DMS 273 (cell line): ENCODE measurements at regions not wholly inside any gene's neighbourhood (a gene's known extent, or its start where the extent isn't known, plus 50 kb on each side); places are given as distances from the start of the nearest gene placed in this dataset.

Source experiments
- DNase-seq: peaks from one replicate; lab custom pipeline; 2025; ENCODE audit not compliant: unreplicated experiment; lab: John Stamatoyannopoulos, UW

DNA sequence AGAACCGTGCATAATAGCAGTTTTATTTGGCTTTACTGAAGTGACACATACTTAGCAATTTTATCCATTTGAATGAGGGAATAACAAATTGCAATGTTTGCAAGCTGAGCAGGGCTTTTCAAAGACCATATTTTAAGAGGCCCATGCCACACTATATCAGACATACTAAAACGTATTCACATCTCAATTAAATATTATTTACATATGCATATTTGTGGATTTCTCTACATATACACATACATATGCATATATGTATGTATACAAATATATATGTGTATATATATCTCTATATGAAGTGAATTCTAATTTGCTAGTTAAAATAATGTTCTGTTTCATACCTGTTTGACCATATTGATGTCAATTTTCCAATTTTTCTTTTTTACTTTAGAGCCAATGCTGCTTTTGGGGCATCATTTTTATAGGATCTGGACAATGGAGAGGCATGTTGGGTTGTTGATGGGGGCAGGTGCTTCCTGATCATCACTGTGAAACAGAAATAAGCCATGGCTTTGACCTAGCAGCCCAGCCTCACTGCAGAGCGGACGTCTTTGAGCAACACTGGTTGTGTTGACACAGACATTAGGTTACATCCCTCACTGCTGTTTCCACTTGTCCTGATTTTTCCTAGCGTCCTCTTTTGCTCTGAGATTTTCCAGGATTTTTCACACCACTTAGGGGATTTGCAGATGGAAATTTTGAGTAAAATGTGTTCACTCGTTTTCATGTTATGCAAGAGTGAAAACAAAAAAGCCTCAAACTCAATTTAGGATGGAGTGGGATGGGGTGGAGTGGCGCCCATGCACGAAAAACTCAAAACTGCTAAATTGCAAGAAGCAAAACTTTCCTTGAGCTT, 56.9 kb downstream of the RDH14 start:
- DNase-seq = no peak

DNA sequence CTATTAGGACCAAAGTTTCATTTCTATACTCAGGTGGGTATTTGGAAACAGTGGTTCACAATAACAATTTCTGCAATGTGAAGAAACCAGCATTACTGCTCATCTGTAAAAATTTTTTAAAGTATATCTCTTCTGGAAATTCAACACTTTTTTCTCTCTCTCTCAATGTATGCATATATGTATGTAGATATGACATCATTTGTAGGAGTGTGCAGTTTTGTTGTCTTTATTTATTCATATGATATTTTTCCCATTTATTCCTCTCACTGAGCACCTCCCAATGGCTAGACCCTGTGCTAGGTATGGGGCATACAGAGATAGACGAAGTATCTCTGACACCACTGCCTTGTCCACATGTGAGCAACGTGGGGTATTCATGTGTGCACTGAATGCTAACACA, 58.3 kb downstream of the RDH14 start:
- no peak for DNase-seq

DNA sequence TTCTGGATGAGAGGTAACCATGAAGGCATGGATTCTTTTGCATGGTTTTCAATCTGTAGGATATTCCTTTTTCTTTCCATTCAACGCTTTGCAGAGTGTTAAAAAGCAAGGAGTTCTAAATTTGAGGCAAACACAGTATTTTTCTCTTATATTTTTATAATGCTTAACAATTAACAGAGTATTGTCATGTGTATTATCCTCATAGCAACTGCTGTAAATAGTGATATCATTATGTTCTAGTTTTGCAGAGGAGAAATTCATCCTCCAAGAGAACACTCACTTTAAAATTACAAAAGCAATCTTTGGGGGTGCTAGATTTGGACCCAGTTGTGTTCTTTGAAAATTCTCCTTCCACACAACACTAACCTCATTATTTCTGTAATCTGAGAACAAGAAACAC, 58.7 kb downstream of the RDH14 start:
- DNase-seq = no peak

DNA sequence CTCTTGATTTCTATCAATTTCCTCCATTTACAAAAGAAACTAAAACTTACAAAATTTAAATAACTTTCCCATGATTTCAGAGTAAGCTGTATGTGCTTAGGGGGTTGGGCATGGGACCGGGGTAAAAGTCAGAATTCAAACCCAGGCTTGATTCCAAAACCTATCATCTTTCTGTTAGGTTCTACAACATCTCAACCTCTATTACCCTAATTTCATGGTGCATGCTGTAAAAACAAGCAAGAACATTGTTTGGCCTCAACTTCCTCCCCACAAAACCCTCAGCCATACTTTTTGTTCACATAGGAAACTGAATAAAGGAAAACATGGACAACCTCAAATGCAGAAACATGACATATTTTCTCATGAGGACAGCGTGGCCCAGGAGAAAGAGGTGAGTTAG, 59.3 kb downstream of the RDH14 start:
- DNase-seq = no peak

DNA sequence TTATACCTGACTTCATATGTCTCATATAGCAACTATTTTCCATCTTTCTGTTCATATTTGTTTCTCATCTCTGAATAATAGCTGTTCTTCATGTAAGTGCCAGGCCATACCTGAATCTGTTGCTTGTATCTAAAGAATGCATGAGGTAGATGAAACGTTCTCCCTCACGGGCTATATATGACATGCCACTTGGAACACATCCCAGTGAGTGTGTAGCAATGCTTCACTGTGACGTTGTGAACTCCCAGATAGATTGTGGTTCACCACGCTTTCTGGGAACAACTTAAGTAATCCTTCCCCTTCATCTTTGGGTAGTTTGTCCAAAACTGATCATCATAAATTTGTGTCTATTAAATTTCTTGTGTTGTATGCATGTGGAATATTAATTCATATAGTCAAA, 60.1 kb downstream of the RDH14 start:
- no peak for DNase-seq

DNA sequence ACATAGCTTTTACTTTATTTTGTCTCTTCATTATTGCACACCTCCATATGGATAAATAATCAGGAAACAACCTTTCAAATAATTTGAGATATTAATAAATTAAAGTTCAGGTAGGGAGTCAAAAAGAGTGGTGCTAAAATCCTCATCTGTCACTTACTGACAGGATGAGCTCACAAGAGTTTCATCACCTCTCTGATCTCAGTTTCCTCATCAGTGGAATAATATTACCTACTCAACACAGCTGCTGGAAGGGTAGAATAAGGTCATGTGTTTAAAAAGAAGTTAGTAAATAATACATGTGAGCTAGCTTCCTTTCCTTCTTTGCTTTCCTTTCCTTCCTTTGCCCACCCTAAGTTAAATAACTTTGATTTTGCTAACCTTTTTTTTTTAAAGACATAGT, 61.9 kb downstream of the RDH14 start:
- no peak for DNase-seq

DNA sequence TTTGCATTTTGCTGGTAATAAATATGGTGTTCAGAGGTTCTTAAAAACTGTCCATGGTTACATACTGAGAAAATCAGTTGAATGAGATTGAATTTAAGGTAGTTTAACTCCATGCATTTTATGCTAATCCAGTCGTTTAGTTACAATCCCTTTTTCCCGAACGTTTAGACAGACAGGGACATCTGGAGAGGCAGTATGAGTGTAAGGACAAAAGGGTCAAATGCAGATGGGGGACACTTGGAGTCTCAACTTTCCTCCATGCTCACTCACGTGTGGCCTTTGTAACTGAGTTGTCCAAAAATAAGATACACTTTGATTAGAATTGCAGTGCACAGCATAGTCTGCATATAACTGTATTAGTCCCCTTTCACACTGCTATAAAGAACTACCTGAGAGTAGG, 63.9 kb downstream of the RDH14 start:
- DNase-seq = no peak

DNA sequence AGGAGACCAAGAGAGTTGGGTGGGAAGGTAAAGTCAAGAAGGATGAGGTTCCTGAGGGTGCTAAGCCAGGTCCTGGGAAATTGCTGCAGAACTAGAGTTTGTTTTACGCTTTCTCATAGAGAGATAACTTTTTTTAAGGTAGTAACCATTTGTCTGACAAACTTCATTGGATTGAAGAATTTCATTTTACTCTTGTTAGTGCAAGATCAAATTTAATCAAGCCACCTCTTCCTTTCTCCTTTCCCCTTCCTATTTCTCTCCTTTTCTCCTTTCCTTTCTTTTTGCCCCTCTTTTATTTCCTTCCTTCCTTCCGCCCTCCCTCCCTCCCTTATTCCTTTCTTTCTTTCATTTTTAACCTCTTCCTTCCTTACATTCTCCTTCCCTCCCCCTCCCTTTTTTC, 65.4 kb downstream of the RDH14 start:
- DNase-seq = no peak

DNA sequence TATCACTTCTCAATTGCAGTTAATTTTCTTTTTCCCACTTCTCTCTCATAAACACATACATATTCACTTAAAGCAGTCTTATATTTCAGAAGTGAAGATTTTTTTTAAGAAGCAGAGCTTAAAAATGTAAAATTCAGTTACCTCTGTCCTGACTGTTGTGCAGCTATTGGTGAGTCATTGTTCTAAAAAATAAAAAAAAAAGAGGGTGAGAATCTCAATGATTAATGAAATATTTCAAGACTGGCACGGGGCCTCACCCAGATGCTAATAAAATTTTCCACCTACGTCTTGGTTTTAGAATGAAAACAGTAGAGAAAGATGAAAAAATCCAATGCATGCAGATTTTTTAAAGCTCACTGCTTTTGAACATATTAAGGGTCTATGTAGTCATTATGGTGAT, 67.7 kb downstream of the RDH14 start:
- DNase-seq = no peak

DNA sequence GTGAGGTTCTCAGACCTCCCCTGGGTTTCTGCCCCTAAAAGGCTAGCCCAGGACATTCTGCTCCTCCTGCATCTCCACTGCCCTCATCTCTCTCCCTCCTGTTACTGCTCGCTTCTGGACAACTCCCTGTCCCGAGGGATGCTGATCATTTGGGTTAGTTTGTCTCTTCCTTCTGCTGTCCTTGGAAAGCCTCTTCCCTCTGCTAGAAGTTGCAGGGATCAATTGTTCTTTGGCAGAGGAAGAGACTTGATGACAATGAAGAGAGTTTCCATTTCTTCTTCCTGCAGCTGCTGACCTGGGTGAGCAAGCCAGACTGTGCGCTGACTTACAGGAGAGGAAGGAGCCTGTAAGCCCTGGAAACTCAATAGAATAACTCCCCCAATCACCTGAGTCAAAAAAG, 68.9 kb downstream of the RDH14 start:
- DNase-seq = no peak

DNA sequence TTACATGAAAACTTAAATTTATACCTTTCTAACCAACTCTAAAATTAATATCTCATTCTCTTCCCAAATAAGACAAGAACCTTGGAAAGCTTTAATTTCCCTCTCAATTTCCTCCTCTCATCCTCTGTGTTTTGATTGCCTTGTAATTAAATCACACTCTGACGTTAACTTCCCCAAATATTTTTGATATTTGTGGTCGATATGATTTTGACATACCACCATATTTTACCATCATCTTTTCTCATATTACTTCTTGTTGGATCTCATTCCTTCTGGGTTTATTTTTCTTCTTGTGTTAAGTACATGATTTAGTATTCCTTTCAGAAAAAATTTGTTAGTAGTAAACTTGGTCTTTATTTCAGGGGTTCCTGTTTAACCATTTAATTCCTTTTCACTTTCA, 69.6 kb downstream of the RDH14 start:
- DNase-seq = no peak

DNA sequence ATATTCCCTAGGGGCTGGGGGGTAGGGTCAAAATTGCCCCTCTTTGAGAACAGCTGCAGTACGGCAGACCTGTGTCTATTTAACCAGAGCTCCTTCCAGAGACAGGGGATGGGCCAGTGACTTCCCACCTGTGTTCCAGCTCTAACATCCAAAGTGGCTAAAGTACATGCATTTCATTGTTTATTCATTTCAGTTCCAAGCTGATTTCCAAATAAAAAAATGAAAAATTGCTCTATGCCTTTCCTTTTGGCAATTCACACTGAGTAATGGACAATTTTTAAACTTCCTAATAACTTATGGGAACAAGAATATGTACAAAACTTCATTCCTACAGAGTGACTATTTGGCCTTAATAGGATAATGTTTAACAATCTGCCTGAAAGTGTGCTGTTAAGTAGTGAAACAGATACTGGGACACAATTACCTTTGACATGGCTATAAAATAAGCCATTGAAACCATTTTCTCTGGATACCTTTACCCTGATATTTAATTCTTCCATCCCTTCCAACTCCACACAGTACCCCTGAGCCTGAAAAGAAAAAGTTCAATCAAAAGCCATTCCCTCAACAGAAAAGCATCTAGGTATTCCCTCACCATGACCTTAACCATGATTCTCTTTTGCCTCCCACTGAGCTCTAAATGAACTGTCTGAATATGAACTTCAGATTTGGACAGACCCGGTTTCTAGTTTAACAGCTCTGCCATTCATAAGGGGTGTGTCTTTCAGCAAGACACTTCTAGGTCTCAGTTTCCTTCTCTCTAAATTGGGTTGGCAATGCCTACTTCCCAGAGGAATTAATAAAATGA, 73.1 kb downstream of the RDH14 start:
- DNase-seq = no peak

DNA sequence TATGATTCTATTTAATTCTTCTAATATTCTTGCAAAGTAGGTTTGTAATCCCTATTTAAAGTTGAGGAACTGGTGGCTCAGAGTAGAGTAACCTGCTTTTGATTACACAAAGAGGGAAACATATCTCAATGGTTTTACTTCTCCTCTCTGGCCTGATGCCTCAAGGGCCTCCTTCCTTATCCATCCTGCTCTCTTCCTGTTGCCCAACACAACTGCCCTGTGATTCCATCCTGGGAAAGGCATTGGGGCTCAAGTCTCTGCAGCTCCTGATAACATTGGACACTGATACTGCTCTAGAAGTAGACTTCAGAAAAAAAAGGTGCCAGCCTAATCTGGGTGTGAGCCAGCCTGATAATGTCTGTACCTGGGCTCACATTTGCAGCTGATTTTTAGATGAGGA, 75.8 kb downstream of the RDH14 start:
- DNase-seq = no peak

DNA sequence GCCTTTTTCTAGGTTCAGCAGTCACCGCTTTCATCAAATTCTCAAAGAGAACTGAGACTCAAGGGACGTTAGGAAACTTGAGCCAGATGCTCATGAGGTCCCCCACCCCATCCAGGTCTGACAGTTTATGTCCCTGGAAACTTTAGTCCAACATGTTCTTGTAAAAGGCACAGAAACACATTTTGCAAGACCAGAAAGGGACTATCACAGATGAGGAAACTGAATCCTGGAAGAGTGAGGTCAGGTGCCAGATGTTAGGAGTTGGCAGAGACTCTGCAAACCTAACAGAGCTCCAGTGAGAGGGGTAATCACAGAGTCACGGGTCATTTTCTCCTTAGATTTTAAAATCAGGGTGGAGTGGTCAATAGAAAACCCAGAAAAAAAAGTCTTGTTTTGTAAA, 76.6 kb downstream of the RDH14 start:
- DNase-seq = peak; percentile 73

DNA sequence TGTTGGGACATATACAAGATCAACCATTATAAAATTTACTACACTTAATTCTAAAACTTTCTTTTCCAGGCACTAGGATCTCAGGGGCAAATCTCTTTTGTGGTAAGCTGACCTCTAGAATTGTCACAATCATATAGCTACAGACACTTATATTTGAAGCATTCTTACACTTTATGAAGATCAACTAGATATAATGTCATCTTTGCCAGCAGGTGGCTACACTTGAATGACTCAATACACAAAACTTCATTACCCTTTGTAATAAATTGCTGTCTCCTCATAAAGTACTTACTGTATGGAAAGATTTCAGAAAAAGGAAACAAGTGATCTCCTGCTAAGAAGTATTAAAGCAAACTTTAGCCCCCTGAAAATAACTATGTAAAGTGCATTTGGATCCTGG, 77.8 kb downstream of the RDH14 start:
- DNase-seq = peak; percentile 9

DNA sequence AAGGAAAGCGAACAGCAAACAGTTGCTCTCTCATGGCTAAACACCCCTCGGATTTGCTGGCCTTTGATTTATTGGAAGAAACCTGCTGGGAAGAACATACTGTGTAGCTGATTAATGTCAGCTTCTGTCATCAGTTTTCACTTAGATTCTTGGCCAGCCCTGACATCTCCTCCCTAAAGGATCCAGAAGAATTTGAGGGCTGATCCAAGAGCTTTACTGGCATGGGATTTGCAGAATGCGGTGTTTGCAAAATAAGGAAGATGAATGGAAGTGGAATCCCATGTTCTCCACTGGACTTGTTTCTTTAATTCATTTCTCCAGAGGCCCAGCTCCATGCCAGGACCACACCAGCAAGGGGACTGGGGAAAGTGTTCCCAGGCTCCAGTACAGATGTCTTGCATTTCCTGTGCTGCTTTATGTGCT, 80.5 kb downstream of the RDH14 start:
- peak; percentile 22 for DNase-seq

DNA sequence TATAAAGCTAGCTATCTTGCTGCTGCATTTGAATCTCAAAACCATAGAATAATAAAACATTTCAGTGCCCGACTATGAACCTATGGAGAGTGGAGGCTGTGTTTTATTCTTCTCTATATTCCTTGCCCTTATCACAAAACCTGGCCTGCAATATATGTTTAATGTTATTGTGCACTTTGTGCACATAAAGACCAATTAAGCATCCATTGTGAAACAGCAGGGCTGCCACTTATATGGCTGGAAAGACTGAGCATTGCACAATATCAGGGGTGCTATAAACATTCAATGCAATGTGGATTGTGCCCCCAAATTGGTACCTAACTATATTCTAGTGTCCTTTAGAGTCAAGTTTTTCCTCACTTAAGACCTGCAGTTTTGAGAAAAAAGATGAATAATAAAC, 83.2 kb downstream of the RDH14 start:
- DNase-seq = no peak

DNA sequence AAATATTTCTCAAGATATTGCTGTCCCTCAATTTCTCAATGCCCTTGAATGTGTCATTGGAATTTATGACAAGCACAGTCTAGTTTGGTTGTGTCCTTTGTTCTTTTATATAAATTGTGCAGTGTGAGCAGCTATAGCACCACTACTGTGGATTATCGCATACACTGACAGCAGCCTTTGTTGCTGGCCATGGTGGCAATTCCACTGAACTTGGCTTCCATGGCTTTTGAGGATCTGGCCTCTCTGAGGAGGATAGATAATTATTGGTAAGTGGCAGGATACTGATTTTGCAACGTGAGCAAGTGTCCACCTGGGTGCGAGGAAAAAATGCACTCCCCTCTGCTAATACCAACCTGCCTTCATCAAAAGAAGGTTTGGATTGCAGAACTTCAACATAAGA, 84.0 kb downstream of the RDH14 start:
- DNase-seq = no peak

DNA sequence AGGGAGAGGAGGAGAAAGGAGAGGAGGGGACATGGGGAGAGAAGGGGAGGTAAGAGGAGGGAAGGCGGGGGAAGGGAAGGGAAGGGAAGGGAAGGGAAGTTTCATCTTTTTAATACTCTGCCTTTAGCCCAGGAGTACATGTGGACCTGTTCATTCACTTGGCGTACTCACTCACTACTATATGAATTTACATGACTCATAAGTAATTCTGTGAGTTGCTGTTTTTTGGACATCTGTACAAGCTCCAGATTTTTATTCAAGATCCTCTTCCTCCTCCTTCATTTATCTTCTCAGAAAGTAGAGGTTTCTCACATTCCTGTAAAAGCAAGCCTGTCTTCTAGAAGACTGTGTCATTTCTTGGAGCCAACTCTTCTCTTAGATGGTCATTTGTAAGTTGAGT, 84.6 kb downstream of the RDH14 start:
- no peak for DNase-seq

DNA sequence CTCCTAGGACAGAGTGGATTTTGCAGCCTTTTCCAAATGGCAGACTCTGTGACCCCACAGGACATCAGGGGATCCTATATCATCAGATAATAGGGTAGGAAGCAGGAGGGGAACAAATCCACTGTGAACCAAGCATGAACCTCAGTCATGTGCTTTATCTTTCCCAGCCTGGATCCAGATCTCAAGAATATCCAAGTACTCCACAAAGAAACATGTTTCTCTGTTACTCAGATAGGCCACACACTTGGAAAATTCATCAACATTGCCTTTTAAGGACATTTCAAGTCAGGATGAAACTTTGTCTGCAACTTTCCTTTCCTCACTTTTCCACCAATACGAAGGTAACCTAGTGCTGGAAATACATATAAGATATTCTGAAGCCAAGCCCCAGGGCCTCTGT, 85.8 kb downstream of the RDH14 start:
- DNase-seq = no peak

DNA sequence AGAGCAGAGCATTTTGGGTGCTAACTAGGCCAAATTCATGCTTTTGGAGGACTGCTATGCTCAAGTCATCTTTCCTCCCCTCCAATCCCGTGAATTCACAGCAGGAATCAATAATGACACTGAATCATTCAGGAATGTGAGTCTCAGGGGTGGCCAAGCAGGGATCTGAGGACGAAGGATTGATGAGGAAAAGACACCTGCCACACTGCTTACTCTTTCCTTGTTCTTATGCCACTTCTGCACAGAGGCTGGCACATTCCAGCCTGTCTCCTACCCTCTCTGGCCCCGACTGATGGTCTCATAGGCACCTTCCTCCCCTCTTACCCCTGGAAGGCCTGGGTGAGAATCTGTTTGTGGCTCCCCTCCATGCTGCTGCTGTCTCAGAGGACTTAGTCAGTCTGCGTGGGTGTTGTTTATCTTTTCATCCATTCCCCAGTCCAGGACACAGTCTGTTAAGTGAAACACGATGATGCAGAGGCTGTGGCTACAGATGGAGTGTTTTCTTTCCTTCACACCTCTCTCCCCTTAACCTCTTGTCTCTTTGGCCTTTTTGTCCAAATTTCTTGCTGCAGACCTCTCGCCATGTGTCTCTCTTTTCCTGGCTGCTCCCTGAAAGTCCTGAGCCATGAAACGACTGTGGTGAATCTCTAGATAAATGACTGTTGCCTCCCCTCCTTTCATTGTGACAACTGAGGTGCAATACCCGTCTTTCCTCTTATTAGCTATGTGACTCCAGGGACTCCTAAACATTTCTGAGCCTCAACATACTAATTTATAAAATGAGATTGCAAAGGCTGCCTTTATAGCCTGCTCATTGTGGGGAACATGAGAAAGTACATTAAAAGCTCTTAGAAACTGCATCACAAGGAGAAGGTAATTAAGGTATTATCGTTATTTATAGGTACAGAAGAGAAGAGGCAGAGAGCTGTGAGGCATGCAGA, 86.9 kb downstream of the RDH14 start:
- peak; percentile 52 for DNase-seq
